GM18909 (cell line): ENCODE measurements at regions not wholly inside any gene's neighbourhood (a gene's known extent, or its start where the extent isn't known, plus 50 kb on each side); places are given as distances from the start of the nearest gene placed in this dataset.

ENCODE experiments used
- ATAC-seq: cut with Tn5 transposase; IDR thresholded peaks from one replicate; pipeline ENCODE4 v1.9.1; 2021; ENCODE audit warnings: mild to moderate bottlenecking; ENCODE audit not compliant: unreplicated experiment, poor library complexity

GRCh38 chr2:83516503-83516902 lies 942.6 kb downstream of the SUCLG1 start:
- ATAC-seq, result no peak

GRCh38 chr2:83487451-83487850 lies 971.6 kb downstream of the SUCLG1 start:
- ATAC-seq, result no peak

- no peak for ATAC-seq
Measured at GRCh38 chr2:83481436-83481835, 977.6 kb downstream of the SUCLG1 start.

- ATAC-seq, result no peak
Measured at GRCh38 chr2:83478037-83478436, 981.0 kb downstream of the SUCLG1 start.

- ATAC-seq, result no peak
Measured at GRCh38 chr2:83475371-83475770, 983.7 kb downstream of the SUCLG1 start.

GRCh38 chr2:83471655-83472054 lies 987.4 kb downstream of the SUCLG1 start:
- no peak for ATAC-seq

- ATAC-seq, result no peak
Measured at GRCh38 chr2:83470928-83471327, 988.2 kb downstream of the SUCLG1 start.

- no peak for ATAC-seq
Measured at GRCh38 chr2:83464444-83464843, 994.6 kb downstream of the SUCLG1 start.

- no peak for ATAC-seq
Measured at GRCh38 chr2:83462881-83463280, 996.2 kb downstream of the SUCLG1 start.

- no peak for ATAC-seq
Measured at GRCh38 chr2:83461135-83461534, 997.9 kb downstream of the SUCLG1 start.

- no peak for ATAC-seq
Measured at GRCh38 chr2:83459456-83459855, 999.6 kb downstream of the SUCLG1 start.

GRCh38 chr2:83435989-83436388 lies 1023.1 kb downstream of the SUCLG1 start:
- ATAC-seq, result no peak

- no peak for ATAC-seq
Measured at GRCh38 chr2:83420993-83421392, 1038.1 kb downstream of the SUCLG1 start.

GRCh38 chr2:83394134-83394904 lies 1064.8 kb downstream of the SUCLG1 start:
- ATAC-seq, result no peak

GRCh38 chr2:83388804-83389203 lies 1070.3 kb downstream of the SUCLG1 start:
- no peak for ATAC-seq

GRCh38 chr2:83386549-83386948 lies 1072.5 kb downstream of the SUCLG1 start:
- ATAC-seq, result no peak

- ATAC-seq, result no peak
Measured at GRCh38 chr2:83378921-83379320, 1080.2 kb downstream of the SUCLG1 start.

GRCh38 chr2:83376731-83377130 lies 1082.3 kb downstream of the SUCLG1 start:
- ATAC-seq, result no peak

GRCh38 chr2:83370419-83370762 lies 1088.7 kb downstream of the SUCLG1 start:
- no peak for ATAC-seq

- ATAC-seq, result no peak
Measured at GRCh38 chr2:83369601-83370418, 1089.3 kb downstream of the SUCLG1 start.

GRCh38 chr2:83368916-83369315 lies 1090.2 kb downstream of the SUCLG1 start:
- no peak for ATAC-seq

- ATAC-seq, result no peak
Measured at GRCh38 chr2:83368461-83368860, 1090.6 kb downstream of the SUCLG1 start.
